ENCODE measurements at regions not wholly inside any gene's neighbourhood (a gene's known extent, or its start where the extent isn't known, plus 50 kb on each side); places are given as distances from the start of the nearest gene placed in this dataset.

DNA sequence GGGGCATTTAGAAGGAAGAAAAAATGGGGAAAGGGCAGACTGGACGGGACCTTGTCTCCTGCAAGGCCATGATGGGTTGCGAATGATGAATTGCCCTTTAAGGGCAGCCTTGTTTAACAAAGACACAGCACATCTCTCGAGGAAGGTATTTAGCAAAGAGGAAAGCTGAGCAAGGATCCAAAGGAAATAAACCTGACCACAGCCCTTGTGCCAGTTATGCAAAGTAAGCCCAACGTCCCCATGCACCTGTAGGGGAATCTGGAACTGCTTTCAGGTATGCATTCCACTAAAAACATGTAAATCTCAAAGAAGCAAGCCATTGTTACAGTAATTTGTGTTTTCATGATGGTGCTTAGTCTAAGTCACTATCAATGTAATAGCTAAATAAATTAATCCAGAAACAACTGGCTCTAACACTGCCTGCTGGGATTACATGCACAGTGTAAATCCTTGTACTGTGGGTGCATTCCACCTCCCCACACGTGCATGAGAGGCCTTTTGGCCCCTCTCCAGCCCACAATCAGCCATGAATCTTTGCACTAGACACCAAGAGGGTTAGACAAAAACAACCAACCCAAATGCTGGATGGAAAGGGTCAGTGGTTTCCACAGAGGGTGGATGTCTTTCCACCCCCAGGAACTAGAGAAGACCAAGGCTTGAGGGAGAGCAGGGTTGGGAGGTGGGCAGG, 228.8 kb upstream of the KAZN start (continued):
- TF ChIP-seq, protein P1, sequence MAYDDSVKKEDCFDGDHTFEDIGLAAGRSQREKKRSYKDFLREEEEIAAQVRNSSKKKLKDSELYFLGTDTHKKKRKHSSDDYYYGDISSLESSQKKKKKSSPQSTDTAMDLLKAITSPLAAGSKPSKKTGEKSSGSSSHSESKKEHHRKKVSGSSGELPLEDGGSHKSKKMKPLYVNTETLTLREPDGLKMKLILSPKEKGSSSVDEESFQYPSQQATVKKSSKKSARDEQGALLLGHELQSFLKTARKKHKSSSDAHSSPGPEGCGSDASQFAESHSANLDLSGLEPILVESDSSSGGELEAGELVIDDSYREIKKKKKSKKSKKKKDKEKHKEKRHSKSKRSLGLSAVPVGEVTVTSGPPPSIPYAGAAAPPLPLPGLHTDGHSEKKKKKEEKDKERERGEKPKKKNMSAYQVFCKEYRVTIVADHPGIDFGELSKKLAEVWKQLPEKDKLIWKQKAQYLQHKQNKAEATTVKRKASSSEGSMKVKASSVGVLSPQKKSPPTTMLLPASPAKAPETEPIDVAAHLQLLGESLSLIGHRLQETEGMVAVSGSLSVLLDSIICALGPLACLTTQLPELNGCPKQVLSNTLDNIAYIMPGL (CRISPR knock-in tag; IDR thresholded peaks at IDR 0.05): no peak
- TF ChIP-seq TEAD1 (CRISPR knock-in tag; IDR thresholded peaks at IDR 0.05): no peak
- TF ChIP-seq, protein P2, sequence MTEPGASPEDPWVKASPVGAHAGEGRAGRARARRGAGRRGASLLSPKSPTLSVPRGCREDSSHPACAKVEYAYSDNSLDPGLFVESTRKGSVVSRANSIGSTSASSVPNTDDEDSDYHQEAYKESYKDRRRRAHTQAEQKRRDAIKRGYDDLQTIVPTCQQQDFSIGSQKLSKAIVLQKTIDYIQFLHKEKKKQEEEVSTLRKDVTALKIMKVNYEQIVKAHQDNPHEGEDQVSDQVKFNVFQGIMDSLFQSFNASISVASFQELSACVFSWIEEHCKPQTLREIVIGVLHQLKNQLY (CRISPR knock-in tag; IDR thresholded peaks at IDR 0.05): no peak
- TF ChIP-seq ZBTB21 (CRISPR knock-in tag; IDR thresholded peaks at IDR 0.05; ENCODE audit: borderline replicate concordance): no peak

DNA sequence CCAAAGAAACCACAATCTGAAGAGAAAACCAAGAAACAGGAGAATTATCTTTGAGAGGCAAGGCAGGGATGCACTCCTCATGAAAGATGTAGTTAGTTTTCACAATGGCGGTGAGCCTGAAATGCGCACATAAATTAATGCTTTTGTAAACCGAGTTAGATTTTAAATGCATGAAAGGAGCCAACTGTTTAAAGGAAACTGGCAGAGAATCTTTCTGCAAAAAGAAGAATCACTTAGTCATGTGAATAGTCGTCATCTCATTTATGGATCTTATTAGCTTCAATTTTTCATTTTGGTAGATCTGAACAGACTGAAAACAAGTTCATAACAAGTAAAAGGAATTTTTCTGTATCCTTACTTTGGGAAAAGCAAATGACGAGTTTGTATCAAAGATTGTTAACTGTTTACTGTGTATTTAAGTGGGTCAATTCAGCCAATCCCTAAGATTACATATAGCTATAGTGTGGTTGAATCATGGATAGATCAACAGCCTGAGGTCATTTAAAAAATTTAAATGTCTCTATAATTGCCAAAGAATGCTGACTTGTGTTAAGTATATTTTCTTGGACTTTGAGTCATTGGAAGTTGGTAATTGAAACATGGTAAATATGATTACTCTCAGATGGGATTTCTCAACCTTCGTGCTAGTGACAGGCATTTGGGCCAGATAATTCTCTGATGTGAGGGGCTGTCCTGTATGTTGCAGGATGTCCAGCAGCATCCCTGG, 226.6 kb upstream of the KAZN start:
- no peak overlapping the region for H3K4me3 Mint-ChIP-seq
- POLR2A ChIA-PET: no interaction called here
- no peaks in the 10 kb centered on the region for H3K36me3 Mint-ChIP-seq
- TF ChIP-seq ATF1 (CRISPR knock-in tag; IDR thresholded peaks at IDR 0.05) (no peak), NFATC4 (CRISPR knock-in tag; IDR thresholded peaks at IDR 0.05) (no peak), GABPB1 (CRISPR knock-in tag; IDR thresholded peaks at IDR 0.05) (no peak), FOXP1 (CRISPR knock-in tag; IDR thresholded peaks at IDR 0.05; ENCODE audit: borderline replicate concordance) (no peak)
- TF ChIP-seq, protein P3, sequence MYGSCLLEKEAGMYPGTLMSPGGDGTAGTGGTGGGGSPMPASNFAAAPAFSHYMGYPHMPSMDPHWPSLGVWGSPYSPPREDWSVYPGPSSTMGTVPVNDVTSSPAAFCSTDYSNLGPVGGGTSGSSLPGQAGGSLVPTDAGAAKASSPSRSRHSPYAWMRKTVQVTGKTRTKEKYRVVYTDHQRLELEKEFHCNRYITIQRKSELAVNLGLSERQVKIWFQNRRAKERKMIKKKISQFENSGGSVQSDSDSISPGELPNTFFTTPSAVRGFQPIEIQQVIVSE (CRISPR knock-in tag; IDR thresholded peaks at IDR 0.05; ENCODE audit: borderline replicate concordance): no peak
- TF ChIP-seq, protein P4, sequence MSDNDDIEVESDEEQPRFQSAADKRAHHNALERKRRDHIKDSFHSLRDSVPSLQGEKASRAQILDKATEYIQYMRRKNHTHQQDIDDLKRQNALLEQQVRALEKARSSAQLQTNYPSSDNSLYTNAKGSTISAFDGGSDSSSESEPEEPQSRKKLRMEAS (CRISPR knock-in tag; IDR thresholded peaks at IDR 0.05): no peak
- TF ChIP-seq, protein P5, sequence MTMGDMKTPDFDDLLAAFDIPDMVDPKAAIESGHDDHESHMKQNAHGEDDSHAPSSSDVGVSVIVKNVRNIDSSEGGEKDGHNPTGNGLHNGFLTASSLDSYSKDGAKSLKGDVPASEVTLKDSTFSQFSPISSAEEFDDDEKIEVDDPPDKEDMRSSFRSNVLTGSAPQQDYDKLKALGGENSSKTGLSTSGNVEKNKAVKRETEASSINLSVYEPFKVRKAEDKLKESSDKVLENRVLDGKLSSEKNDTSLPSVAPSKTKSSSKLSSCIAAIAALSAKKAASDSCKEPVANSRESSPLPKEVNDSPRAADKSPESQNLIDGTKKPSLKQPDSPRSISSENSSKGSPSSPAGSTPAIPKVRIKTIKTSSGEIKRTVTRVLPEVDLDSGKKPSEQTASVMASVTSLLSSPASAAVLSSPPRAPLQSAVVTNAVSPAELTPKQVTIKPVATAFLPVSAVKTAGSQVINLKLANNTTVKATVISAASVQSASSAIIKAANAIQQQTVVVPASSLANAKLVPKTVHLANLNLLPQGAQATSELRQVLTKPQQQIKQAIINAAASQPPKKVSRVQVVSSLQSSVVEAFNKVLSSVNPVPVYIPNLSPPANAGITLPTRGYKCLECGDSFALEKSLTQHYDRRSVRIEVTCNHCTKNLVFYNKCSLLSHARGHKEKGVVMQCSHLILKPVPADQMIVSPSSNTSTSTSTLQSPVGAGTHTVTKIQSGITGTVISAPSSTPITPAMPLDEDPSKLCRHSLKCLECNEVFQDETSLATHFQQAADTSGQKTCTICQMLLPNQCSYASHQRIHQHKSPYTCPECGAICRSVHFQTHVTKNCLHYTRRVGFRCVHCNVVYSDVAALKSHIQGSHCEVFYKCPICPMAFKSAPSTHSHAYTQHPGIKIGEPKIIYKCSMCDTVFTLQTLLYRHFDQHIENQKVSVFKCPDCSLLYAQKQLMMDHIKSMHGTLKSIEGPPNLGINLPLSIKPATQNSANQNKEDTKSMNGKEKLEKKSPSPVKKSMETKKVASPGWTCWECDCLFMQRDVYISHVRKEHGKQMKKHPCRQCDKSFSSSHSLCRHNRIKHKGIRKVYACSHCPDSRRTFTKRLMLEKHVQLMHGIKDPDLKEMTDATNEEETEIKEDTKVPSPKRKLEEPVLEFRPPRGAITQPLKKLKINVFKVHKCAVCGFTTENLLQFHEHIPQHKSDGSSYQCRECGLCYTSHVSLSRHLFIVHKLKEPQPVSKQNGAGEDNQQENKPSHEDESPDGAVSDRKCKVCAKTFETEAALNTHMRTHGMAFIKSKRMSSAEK (CRISPR knock-in tag; IDR thresholded peaks at IDR 0.05; ENCODE audit: borderline replicate concordance): no peak
- peaks cover 15% of the 10 kb centered on the region for H3K27me3 Mint-ChIP-seq (ENCODE audit: low read depth)
- peaks cover 56% of the 10 kb centered on the region for H3K4me1 Mint-ChIP-seq
- CTCF ChIA-PET: interaction anchor here (1.0 to 1.6 kb wide), 2 partner anchors 23 to 258 kb away, joined by 3 to 4 read pairs; no protein-coding TSS in a partner anchor
- DNase-seq (ENCODE audit: low spot score) (no peak), ATAC-seq (no peak)
- H3K9me3 Mint-ChIP-seq: no peaks in the 10 kb centered on the region; the same call in 1 of the 2 replicates
- no peak overlapping the region for H3K27ac Mint-ChIP-seq

DNA sequence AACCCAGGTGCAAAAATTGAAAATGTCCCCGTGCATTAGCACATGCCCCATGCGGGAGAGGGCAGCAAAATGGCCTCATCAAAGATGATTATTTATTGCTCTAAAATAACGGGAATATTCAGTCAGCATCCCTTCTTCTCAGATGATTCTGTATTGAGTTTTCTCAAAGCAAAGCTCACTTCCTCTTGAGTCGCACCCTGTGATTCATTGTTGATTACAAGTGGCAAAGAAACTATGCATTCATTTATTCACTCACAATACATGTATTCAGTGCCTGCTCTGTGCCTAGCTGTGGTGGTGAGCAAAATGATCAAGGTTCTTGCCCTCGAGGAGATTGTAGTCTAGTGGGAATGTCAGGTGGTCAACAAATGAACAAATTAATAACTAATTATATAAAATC, 226.0 kb upstream of the KAZN start:
- Mint-ChIP-seq H3K27me3 (ENCODE audit: low read depth) (peaks cover 15% of the 10 kb centered on the region), H3K9me3 (no peaks in the 10 kb centered on the region; the same call in 1 of the 2 replicates), H3K4me1 (peaks cover 56% of the 10 kb centered on the region), H3K27ac (no peak overlapping the region), H3K4me3 (no peak overlapping the region), H3K36me3 (no peaks in the 10 kb centered on the region)
- ATAC-seq (no peak), DNase-seq (ENCODE audit: low spot score) (no peak)
- ChIA-PET POLR2A (interaction anchor here (0.7 kb wide), 1 partner anchor 471 kb away, joined by 4 read pairs; no protein-coding TSS in a partner anchor), CTCF (interaction anchor here (0.6 to 1.6 kb wide), 4 partner anchors 9 to 571 kb away, joined by 3 to 4 read pairs (median 4); no protein-coding TSS in a partner anchor)
- TF ChIP-seq GRHL2 (CRISPR knock-in tag; IDR thresholded peaks at IDR 0.05; ENCODE audit: insufficient replicate concordance, severe bottlenecking): no peak
- TF ChIP-seq, protein P6, sequence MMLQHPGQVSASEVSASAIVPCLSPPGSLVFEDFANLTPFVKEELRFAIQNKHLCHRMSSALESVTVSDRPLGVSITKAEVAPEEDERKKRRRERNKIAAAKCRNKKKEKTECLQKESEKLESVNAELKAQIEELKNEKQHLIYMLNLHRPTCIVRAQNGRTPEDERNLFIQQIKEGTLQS (CRISPR knock-in tag; conservative IDR thresholded peaks at IDR 0.05): no peak
- no peak for TF ChIP-seq NFATC4 (CRISPR knock-in tag; IDR thresholded peaks at IDR 0.05)
- TF ChIP-seq CBFB (CRISPR knock-in tag; IDR thresholded peaks at IDR 0.05; ENCODE audit: low read depth): no peak
- TF ChIP-seq, protein P7, sequence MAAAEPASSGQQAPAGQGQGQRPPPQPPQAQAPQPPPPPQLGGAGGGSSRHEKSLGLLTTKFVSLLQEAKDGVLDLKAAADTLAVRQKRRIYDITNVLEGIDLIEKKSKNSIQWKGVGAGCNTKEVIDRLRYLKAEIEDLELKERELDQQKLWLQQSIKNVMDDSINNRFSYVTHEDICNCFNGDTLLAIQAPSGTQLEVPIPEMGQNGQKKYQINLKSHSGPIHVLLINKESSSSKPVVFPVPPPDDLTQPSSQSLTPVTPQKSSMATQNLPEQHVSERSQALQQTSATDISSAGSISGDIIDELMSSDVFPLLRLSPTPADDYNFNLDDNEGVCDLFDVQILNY (CRISPR knock-in tag; IDR thresholded peaks at IDR 0.05): no peak
- TF ChIP-seq, protein P8, sequence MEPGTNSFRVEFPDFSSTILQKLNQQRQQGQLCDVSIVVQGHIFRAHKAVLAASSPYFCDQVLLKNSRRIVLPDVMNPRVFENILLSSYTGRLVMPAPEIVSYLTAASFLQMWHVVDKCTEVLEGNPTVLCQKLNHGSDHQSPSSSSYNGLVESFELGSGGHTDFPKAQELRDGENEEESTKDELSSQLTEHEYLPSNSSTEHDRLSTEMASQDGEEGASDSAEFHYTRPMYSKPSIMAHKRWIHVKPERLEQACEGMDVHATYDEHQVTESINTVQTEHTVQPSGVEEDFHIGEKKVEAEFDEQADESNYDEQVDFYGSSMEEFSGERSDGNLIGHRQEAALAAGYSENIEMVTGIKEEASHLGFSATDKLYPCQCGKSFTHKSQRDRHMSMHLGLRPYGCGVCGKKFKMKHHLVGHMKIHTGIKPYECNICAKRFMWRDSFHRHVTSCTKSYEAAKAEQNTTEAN (CRISPR knock-in tag; IDR thresholded peaks at IDR 0.05): no peak
- TF ChIP-seq, protein P9, sequence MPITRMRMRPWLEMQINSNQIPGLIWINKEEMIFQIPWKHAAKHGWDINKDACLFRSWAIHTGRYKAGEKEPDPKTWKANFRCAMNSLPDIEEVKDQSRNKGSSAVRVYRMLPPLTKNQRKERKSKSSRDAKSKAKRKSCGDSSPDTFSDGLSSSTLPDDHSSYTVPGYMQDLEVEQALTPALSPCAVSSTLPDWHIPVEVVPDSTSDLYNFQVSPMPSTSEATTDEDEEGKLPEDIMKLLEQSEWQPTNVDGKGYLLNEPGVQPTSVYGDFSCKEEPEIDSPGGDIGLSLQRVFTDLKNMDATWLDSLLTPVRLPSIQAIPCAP (CRISPR knock-in tag; IDR thresholded peaks at IDR 0.05): no peak
- TF ChIP-seq NR3C1 (CRISPR knock-in tag; conservative IDR thresholded peaks at IDR 0.05; ENCODE audit: low read depth): no peak
